HL-60 (cell line): ENCODE measurements at regions not wholly inside any gene's neighbourhood (a gene's known extent, or its start where the extent isn't known, plus 50 kb on each side); places are given as distances from the start of the nearest gene placed in this dataset.

ENCODE experiments used
- DNase-seq, 2 experiments: peaks; one replicate each; pipeline ENCODE4 v3.0.0-alpha.2; 2010 to 2020; ENCODE audit warnings: low read depth in 1 of 2, low spot score in 1 of 2
- H3K27ac ChIP-seq: fragments of 250-450 bp; sonication (Bioruptor Pico); replicated peaks from 2 replicates; pipeline ENCODE4 v1.5.1; 2020; ENCODE audit warnings: mild to moderate bottlenecking, moderate library complexity
- H3K27me3 ChIP-seq: fragments of 250-450 bp; sonication (Bioruptor Pico); 2 replicates; pipeline ENCODE4 v1.5.1; 2021; ENCODE audit warnings: mild to moderate bottlenecking, moderate library complexity; ENCODE audit not compliant: insufficient read depth, poor library complexity, severe bottlenecking
- H3K4me3 ChIP-seq: replicated peaks from 2 replicates; pipeline ENCODE4 v1.5.1; 2011; ENCODE audit warnings: mild to moderate bottlenecking, control low read depth, low read length; ENCODE audit not compliant: insufficient read depth
- CTCF ChIP-seq: IDR thresholded peaks from one replicate; pipeline ENCODE4 v1.5.1; 2011; ENCODE audit warnings: low read length, control low read depth, inconsistent platforms; ENCODE audit not compliant: insufficient read depth
- GABPA ChIP-seq: IDR thresholded peaks from 2 replicates; pipeline ENCODE4 v1.6.1; 2012; ENCODE audit warnings: low read depth
- POLR2AphosphoS5 ChIP-seq: IDR thresholded peaks from 2 replicates; pipeline ENCODE4 v1.6.1; 2012; ENCODE audit warnings: low read depth
- SPI1 ChIP-seq: IDR thresholded peaks from 2 replicates; pipeline ENCODE4 v1.6.1; 2012; ENCODE audit warnings: low read depth, mild to moderate bottlenecking, borderline replicate concordance
- TF ChIP-seq, protein P1 (sequence below): IDR thresholded peaks from 2 replicates; pipeline ENCODE4 v1.6.1; 2012; ENCODE audit warnings: low read depth; ENCODE audit not compliant: insufficient replicate concordance

DNA sequence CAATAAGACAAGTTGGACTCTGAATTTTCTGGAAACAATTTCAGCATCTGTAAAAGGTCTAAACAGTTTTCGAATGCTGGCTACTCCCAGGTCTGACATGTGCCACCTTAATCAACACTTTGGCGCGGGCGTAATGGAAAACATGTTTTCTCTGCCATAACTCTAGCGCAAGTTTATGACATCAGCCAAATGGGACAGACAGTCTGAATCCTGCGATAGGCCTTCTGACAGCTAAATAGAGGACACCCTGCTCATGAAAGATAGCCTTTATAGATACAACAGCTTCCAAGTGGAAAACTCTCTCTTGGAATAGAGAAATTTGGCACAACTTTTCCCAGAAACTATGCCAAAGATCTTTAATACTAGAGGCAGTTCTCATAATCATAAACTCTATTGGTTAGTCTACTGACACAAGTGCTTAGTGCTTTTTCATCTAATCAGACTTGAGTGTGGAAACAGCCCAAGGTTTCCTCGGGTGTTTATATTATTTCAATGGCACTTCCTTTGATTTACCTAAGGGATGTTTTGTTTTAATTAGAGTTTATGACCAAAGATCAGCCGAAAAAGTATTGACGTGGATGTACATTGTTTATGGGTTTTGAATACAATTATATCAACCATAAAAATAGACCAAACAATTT is 120.1 kb upstream of the DPH6 start:
- no peak for DNase-seq
- no peak overlapping the region for H3K27ac ChIP-seq
- no peak overlapping the region for H3K4me3 ChIP-seq
- TF ChIP-seq, protein P1, sequence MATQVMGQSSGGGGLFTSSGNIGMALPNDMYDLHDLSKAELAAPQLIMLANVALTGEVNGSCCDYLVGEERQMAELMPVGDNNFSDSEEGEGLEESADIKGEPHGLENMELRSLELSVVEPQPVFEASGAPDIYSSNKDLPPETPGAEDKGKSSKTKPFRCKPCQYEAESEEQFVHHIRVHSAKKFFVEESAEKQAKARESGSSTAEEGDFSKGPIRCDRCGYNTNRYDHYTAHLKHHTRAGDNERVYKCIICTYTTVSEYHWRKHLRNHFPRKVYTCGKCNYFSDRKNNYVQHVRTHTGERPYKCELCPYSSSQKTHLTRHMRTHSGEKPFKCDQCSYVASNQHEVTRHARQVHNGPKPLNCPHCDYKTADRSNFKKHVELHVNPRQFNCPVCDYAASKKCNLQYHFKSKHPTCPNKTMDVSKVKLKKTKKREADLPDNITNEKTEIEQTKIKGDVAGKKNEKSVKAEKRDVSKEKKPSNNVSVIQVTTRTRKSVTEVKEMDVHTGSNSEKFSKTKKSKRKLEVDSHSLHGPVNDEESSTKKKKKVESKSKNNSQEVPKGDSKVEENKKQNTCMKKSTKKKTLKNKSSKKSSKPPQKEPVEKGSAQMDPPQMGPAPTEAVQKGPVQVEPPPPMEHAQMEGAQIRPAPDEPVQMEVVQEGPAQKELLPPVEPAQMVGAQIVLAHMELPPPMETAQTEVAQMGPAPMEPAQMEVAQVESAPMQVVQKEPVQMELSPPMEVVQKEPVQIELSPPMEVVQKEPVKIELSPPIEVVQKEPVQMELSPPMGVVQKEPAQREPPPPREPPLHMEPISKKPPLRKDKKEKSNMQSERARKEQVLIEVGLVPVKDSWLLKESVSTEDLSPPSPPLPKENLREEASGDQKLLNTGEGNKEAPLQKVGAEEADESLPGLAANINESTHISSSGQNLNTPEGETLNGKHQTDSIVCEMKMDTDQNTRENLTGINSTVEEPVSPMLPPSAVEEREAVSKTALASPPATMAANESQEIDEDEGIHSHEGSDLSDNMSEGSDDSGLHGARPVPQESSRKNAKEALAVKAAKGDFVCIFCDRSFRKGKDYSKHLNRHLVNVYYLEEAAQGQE: no peak
- no peak for TF ChIP-seq SPI1
- TF ChIP-seq GABPA: no peak
- H3K27me3 ChIP-seq: no peaks in the 10 kb centered on the region

GRCh38 chr15:35667908-35668307 is 121.9 kb upstream of the DPH6 start:
- Histone ChIP-seq H3K27me3 (no peaks in the 10 kb centered on the region), H3K4me3 (no peak overlapping the region), H3K27ac (no peak overlapping the region)
- DNase-seq: no peak
- TF ChIP-seq, protein P1: no peak
- TF ChIP-seq CTCF (no peak), POLR2AphosphoS5 (no peak), SPI1 (no peak), GABPA (no peak)

- no peak for DNase-seq
- TF ChIP-seq SPI1: no peak
- TF ChIP-seq CTCF: no peak
- no peak for TF ChIP-seq GABPA
- TF ChIP-seq POLR2AphosphoS5: no peak
- TF ChIP-seq, protein P1: no peak
- H3K4me3 ChIP-seq: no peak overlapping the region
- H3K27ac ChIP-seq: no peak overlapping the region
- H3K27me3 ChIP-seq: no peaks in the 10 kb centered on the region
These were observed 123.1 kb upstream of the DPH6 start for GRCh38 chr15:35669021-35669420.
